Astrocyte (in vitro differentiated cells and primary cell): ENCODE measurements at regions not wholly inside any gene's neighbourhood (a gene's known extent, or its start where the extent isn't known, plus 50 kb on each side); places are given as distances from the start of the nearest gene placed in this dataset.

Experiments
- EZH2 ChIP-seq: IDR thresholded peaks from 2 replicates; pipeline ENCODE4 v1.6.1; 2012; ENCODE audit warnings: mild to moderate bottlenecking, low read length, inconsistent platforms; ENCODE audit not compliant: insufficient read depth
- TF ChIP-seq, protein P1 (sequence below): IDR thresholded peaks from 2 replicates; pipeline ENCODE4 v1.5.1; 2011; ENCODE audit warnings: low read depth, mild to moderate bottlenecking, inconsistent platforms, low read length, moderate library complexity; ENCODE audit not compliant: insufficient read depth

DNA sequence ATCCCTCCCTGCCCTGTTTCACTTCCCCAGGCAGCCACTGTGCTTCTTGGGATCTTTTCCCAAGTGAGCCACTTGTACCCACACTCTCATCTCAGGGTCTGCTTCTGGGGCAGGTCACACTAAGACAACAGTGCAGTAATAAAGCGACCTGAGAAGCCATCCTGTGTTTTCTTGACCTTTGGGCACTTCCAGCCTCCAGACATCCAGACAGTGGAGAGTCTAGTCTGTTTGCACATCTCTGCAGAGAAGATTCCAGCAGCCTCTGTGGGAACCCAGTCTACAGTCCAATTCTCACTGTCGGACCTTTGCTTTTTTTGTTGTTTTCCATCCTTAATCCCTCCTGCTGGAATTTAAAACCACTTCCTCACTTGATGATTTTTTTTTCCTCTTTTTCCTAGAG lies 50.3 kb upstream of the ATP6AP2 start:
- TF ChIP-seq, protein P1, sequence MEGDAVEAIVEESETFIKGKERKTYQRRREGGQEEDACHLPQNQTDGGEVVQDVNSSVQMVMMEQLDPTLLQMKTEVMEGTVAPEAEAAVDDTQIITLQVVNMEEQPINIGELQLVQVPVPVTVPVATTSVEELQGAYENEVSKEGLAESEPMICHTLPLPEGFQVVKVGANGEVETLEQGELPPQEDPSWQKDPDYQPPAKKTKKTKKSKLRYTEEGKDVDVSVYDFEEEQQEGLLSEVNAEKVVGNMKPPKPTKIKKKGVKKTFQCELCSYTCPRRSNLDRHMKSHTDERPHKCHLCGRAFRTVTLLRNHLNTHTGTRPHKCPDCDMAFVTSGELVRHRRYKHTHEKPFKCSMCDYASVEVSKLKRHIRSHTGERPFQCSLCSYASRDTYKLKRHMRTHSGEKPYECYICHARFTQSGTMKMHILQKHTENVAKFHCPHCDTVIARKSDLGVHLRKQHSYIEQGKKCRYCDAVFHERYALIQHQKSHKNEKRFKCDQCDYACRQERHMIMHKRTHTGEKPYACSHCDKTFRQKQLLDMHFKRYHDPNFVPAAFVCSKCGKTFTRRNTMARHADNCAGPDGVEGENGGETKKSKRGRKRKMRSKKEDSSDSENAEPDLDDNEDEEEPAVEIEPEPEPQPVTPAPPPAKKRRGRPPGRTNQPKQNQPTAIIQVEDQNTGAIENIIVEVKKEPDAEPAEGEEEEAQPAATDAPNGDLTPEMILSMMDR = no peak
- no peak for TF ChIP-seq EZH2
